H1 (cell line): ENCODE measurements at regions not wholly inside any gene's neighbourhood (a gene's known extent, or its start where the extent isn't known, plus 50 kb on each side); places are given as distances from the start of the nearest gene placed in this dataset.

Source experiments
- EZH2 ChIP-seq: fragments of 200-600 bp; sonication (generic); IDR thresholded peaks from 2 replicates; pipeline ENCODE4 v1.7.1; 2012; ENCODE audit warnings: low read depth, mild to moderate bottlenecking, moderate library complexity, low read length, inconsistent platforms; ENCODE audit not compliant: severe bottlenecking
- SP2 ChIP-seq: IDR thresholded peaks from 2 replicates; pipeline ENCODE4 v1.6.1; 2012; ENCODE audit warnings: mild to moderate bottlenecking, low read length, inconsistent platforms

- TF ChIP-seq EZH2 = no peak
- TF ChIP-seq SP2 = no peak
Observed at GRCh38 chr10:130726996-130727725, 584.4 kb downstream of the TCERG1L start (continued).
